Myocyte (in vitro differentiated cells): ENCODE measurements at regions not wholly inside any gene's neighbourhood (a gene's known extent, or its start where the extent isn't known, plus 50 kb on each side); places are given as distances from the start of the nearest gene placed in this dataset.

Experiments used
- DNase-seq: peaks from one replicate; pipeline ENCODE4 v3.0.0-alpha.2; 2012; ENCODE audit warnings: low read depth

DNA sequence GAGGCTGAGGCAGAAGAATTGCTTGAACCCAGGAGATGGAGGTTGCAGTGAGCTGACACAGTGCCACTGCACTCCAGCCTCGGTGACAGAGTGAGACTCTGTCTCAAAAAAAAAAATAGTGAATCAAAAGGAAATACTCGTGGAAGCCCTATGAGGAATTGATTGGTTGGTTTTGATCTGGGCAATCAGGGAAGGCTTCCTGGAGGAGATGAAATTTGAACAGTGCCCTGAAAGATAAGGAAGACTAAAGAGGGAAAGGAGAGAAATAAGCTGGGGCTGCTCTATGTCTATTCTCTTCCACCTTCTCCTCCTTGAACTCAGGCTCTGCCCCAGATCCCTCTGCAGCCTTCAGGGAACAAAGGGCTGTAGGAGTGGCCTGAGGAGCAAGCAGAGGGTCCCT, 54.1 kb downstream of the IRF2BPL start:
- no peak for DNase-seq

- no peak for DNase-seq
Observed at GRCh38 chr14:76971549-76971948, 57.0 kb downstream of the IRF2BPL start.

- no peak for DNase-seq
Observed at GRCh38 chr14:76968621-76969063, 59.9 kb downstream of the IRF2BPL start.

DNA sequence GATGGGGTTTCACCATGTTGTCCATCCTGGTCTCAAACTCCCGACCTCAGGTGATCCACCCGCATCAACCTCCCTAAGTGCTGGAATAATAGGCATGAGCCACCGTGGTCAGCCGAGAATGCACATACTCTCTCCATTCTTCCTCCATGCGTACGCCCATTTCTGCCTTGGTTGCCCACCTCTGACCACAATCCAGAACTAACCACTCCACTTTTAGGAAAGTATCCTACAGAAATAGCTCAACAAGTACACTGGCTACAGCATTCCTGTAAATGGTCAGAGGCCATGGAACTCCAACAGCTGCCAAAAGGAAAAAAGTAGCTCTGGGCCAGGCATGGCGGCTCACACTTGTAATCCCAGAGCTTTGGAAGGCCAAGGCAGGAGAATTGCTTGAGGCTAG, 60.7 kb downstream of the IRF2BPL start:
- DNase-seq = peak; percentile 54

GRCh38 chr14:76965232-76965631, 63.3 kb downstream of the IRF2BPL start:
- no peak for DNase-seq

DNA sequence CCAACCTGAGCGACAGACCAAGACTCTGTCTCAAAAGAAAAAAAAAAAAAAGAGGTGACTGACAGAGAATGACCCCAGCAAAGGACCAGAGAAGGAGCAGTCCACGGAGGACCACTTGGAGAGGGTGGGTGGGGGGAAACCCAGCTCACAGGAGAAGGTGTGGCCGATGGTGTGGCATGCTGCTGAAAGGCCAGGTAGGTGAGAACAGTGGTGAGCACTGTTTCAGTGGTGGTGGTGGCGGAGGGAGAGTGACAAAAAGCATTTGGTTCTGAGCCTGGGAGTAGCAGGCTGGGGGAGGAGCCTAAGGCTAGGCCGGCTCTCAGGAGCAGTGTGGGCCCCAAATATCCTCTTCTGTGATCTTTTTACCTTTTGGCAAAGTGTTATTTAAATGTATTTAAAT, 63.8 kb downstream of the IRF2BPL start:
- DNase-seq = no peak

- DNase-seq = no peak
Observed at GRCh38 chr14:76963372-76963771, 65.1 kb downstream of the IRF2BPL start.

DNA sequence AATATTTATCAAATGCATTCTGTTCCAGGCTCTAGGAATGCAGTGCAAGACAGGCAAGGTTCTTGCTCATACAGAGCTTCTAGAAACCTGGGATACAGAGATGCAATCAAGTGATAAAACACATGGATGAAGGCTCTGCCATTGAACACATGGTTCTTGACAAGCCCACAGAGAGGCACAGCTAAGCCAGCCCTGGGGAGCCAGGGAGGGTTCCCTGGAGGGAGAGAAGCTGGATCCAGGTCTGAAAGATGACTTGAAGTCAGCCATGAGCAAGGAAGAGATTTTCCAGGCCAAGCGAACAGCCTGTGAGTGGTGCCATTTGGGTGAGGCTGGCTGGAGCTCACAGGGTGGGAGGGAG, 66.2 kb downstream of the IRF2BPL start:
- DNase-seq = no peak

DNA sequence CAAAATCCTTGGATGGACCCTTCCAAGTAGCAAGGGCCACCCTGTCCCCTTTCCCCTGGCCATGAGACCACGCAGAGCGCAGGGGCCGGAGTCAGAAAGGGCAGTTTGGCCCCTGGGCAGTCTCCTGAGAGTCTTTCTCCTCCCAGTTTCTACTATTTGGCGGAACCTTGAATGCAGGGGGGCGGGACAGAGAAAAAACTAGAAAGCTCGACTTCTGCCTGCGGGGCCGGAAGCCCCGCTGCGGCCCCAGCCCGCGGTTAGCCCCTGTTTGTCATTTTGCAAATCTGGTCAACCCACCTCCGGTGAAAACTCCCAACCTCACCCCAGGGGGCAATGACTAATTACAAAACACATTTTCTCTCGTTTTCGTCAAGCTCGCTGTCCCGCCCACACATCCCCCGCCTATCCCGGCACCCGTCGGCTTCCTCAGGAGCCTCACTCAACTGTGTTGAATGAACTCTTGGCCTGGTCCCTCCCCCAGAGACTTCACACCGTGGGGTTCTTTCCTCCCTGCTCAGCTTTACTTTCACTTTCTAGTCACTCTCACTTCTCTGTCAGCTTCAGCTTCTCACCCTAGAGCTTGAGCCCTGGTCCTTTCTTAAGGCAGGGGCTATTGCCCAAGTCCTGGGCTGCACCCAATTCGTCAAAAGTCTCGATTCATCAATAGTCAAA, 66.7 kb downstream of the IRF2BPL start:
- DNase-seq = peak; percentile 84

DNA sequence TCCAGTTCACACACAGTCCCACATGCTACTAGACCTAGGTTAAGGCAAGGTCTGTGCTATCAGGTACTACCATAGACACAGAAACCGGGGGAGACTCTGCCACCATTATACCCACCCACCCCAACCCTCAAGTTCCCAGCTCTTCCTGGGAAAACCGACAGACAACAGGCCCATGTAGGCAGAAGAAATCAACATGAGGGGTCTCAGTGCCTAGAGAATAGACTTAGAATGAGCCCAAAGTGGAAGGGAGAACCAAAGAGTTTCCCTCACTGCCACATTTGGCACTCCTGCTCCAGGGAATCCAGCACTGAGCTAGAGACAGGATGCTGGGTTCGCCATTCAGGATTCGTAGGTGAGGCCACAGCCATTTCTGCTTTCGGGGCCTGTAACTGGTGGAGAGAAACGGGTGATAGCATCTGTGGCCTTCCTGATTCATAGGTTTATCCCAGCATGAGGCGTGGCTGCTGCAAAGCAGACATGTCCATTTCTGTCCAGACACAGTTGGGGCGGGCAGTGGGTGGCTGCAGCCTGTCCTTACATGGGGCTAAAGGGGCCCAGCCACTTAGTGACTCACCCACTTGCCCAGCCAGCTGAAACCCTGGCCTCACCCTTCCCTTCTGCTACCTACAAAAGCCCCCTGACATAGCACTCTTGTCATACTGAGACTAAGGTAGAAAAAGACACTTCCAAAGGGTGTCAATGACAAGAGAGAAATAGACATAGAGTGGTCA, 69.4 kb downstream of the IRF2BPL start:
- DNase-seq = peak; percentile 94

- no peak for DNase-seq
Observed at GRCh38 chr14:76958020-76958979, 70.2 kb downstream of the IRF2BPL start.

DNA sequence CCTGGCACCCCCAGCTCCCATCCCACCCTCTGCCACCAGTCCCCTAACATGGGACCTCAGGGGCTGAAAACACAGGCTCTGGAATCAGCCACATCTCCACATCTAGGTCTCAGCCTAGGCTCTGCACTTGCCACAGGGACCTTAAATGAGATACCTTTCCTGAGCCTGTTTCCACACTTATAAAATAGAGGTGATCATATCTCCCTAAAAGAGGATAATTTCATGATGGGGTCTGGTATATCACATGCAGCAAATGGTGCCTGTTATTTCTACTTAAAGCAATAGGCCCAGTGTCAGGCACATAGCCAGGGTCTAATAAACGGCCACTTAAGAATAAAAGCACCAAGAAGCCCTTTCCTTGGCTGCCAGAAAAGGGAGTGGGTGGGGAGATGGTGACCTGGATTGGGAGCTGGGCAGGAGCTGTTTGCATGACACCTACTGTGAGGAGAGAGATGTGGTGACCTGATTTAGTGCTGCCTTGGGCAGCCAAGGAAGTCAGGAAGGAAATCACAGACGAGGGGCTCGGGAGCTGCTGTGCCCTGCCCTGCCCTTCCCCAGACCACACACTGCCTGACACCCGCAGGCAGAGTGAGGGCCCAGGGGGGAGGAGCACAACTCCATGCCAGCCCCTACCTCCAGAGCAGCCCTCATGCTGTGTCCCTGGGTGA, 71.2 kb downstream of the IRF2BPL start:
- no peak for DNase-seq

GRCh38 chr14:76956316-76957090, 72.0 kb downstream of the IRF2BPL start:
- peak; percentile 97 for DNase-seq

DNA sequence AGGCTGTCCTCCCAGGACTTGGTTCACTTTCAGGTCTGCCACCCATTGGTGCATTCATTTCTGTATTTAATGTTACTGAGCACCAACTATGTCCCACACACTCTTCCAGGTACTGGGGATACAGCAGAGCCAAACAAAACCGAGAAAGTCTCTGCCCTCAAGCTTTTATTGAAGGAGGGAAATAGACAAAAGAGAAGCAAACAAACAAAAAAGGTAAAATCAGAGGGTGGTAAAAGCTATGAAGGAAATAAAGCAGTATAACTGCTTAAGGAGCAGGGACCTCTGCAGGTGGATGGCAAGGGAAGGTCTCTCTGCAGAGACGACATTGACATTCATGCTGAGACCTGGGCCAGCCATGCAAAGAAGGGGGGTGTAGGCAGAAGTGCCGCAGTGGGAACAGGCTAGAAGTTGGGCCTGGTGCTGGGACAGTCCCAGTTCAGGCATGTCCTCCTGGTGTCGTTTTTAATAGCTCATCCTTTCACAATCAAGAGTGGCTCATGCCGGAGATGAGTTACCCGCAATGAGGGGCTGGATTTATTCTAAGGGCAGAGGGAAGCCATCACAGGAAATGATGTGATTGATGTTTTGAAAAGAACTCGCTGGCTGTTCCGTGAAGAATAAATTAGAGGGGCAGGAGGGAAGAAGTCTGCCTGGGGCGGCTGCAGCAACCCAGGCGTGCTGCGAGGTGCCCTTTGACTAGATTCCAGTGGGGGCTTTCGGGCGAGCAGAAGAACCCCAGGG, 72.8 kb downstream of the IRF2BPL start:
- peak; percentile 65 for DNase-seq

DNA sequence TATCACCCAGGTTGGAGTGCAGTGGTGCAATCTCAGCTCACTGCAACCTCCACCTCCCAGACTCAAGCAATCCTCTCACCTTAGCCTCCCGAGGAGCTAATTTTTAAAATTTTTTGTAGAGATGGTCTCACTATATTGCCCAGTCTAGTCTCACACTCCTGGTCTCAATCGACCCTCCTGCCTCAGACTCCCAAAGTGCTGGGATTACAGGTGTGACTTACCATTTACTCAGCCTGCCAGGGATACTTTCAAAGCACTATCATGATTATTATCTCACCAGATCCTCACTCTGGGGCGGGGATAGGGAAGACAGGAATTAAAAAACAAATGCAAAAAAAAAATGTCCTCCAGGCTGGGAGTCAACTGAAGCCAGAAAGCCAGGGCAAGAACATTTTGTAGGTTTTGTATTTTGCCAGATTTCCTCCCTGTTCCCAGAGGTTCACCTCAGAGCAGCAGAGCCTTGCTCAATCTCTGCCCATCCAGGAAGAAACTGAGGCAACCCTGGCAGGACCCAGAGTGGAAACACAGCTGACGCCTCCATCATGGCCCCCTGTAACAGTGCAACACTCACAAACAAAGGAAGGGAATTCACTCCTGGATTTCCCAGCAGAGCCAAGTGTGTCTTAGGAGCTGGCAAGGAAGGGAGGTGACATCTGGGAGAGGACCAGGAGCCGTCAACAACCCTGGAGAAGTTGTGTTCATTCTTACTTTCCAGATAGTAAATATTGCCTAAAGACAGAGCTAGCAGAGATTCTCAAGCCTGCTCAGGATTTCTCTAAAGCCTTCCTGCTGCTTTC, 73.9 kb downstream of the IRF2BPL start:
- no peak for DNase-seq

DNA sequence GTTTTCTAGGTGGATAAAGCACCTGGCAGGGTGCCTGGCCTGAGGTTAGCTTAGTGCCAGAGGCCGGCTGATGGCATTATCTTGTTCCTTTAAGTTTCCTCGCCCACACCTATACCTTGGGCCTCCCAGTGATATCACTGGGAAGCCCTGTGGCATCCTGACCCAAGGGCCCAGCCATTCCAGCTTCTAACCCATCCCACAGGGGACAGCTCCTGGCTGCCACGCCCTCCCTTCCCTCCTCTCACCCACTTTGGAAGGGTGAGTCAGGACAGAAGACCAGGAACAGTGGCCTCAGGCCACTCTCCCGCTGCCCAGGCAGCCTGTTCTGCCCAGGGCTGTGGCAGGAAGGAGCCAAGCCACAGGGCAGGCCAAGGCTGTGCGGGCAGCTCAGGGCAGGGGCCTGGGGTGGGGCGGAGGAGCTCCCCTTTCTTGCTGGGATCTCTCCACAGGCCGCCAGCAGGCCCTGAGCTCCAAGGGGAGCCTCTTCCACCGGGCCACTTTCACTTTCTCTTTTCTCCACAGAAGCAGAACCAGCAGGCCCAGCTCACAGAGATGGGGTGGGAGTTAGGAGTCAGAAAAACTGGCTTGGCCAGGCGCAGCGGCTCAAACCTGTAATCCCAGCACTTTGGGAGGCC, 75.1 kb downstream of the IRF2BPL start:
- peak; percentile 98 for DNase-seq

- peak; percentile 88 for DNase-seq
Observed at GRCh38 chr14:76951166-76951565, 77.3 kb downstream of the IRF2BPL start.
